ENCODE measurements at regions not wholly inside any gene's neighbourhood (a gene's known extent, or its start where the extent isn't known, plus 50 kb on each side); places are given as distances from the start of the nearest gene placed in this dataset.
A peak's percentile ranks its signal among the peaks of the same experiment; 100 is the strongest.
"Not testable (repeated sequence)": the region's sequence is repeated elsewhere in the genome, so short reads cannot be mapped to it uniquely, and the experiment has no call there.

DNA sequence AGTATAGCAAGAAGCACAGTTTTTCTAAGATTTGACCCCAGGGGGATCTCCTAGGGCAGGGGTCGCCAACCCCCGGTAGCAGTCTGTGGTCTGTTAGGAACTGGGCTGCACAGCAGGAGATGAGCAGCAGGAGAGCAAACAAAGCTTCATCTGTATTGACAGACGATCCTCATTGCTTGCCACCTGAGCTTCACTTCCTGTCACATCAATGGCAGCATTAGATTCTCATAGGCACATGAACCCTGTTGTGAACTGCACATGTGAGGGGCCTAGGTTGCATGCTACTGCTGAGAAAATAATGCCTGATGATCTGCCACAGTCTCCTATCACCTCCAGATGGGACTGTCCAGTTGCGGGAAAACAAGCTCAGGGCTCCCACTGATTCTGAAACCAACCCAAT lies 136.2 kb downstream of the RGPD3 start:
- H3F3A ChIP-seq (ENCODE audit: low read depth), result no peaks in the 10 kb centered on the region
- H3K27me3 ChIP-seq (ENCODE audit: insufficient read depth, low read length, poor library complexity, severe bottlenecking), result no peaks in the 10 kb centered on the region
- H3K4me2 ChIP-seq (ENCODE audit: low read depth, low read length, poor library complexity, severe bottlenecking), result no peak overlapping the region
- peaks cover 13% of the 10 kb centered on the region for H3K4me1 ChIP-seq (ENCODE audit: insufficient read depth, low read length, poor library complexity, severe bottlenecking)
- H3K79me2 ChIP-seq (ENCODE audit: insufficient read depth, low read length), result no peaks in the 10 kb centered on the region
- H3K9ac ChIP-seq (ENCODE audit: low read depth, low read length, poor library complexity, severe bottlenecking), result no peak overlapping the region
- TF ChIP-seq, protein P1, sequence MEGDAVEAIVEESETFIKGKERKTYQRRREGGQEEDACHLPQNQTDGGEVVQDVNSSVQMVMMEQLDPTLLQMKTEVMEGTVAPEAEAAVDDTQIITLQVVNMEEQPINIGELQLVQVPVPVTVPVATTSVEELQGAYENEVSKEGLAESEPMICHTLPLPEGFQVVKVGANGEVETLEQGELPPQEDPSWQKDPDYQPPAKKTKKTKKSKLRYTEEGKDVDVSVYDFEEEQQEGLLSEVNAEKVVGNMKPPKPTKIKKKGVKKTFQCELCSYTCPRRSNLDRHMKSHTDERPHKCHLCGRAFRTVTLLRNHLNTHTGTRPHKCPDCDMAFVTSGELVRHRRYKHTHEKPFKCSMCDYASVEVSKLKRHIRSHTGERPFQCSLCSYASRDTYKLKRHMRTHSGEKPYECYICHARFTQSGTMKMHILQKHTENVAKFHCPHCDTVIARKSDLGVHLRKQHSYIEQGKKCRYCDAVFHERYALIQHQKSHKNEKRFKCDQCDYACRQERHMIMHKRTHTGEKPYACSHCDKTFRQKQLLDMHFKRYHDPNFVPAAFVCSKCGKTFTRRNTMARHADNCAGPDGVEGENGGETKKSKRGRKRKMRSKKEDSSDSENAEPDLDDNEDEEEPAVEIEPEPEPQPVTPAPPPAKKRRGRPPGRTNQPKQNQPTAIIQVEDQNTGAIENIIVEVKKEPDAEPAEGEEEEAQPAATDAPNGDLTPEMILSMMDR (conservative IDR thresholded peaks at IDR 0.05; ENCODE audit: low read length), result no peak
- no peak for TF ChIP-seq EZH2phosphoT487 (IDR thresholded peaks at IDR 0.05; ENCODE audit: borderline replicate concordance)
- no peaks in the 10 kb centered on the region for H4K20me1 ChIP-seq (ENCODE audit: insufficient read depth, low read length, poor library complexity, severe bottlenecking)
- H3K4me3 ChIP-seq (ENCODE audit: low read length, poor library complexity, severe bottlenecking), result no peak overlapping the region
- 0 out of 2 replicates have a peak overlapping the region, but pooled peaks have one; percentile 28 for H2AFZ ChIP-seq (ENCODE audit: low read length)
- no peaks in the 10 kb centered on the region for H3K36me3 ChIP-seq (ENCODE audit: insufficient read depth, low read length)
- H3K9me2 ChIP-seq (replicated peaks; ENCODE audit: low read depth, low read length), result no peaks in the 10 kb centered on the region
- H3K9me3 ChIP-seq (ENCODE audit: insufficient read depth, low read depth, low read length), result no peaks in the 10 kb centered on the region

DNA sequence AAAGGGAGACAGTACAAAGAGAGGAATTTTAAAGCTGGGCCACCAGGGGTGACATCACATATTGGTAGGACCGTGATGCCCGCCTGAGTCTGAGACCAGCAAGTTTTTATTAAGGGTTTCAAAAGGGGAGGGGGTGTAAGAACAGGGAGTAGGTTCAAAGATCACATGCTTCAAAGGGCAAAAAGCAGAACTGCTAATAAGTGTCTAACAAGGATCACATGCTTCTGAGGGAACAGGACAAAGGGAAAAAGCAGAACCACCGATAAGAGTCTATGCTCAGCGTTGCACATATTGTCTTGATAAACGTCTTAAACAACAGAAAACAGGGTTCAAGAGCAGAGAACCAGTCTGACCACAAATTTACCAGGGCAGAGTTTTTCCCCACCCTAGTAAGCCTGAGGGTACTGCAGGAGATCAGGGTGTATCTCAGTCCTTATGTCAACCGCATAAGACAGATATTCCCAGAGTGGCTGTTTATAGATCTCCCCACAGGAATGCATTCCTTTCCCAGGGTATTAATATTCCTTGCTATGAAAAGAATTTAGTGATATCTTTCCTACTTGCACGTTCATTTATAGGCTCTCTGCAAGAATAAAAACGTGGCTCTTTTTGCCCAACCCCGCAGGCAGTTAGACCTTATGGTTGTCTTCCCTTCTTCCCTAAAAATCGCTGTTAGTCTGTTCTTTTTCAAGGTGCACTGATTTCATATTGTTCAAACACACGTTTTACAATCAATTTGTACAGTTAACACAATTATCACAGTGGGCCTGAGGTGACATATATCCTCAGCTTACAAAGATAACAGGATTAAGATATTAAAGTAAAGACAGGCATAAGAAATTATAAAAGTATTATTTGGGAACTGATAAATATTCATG lies 136.5 kb upstream of the UXS1 start:
- H2AFZ ChIP-seq (ENCODE audit: low read length), result not testable (repeated sequence)

DNA sequence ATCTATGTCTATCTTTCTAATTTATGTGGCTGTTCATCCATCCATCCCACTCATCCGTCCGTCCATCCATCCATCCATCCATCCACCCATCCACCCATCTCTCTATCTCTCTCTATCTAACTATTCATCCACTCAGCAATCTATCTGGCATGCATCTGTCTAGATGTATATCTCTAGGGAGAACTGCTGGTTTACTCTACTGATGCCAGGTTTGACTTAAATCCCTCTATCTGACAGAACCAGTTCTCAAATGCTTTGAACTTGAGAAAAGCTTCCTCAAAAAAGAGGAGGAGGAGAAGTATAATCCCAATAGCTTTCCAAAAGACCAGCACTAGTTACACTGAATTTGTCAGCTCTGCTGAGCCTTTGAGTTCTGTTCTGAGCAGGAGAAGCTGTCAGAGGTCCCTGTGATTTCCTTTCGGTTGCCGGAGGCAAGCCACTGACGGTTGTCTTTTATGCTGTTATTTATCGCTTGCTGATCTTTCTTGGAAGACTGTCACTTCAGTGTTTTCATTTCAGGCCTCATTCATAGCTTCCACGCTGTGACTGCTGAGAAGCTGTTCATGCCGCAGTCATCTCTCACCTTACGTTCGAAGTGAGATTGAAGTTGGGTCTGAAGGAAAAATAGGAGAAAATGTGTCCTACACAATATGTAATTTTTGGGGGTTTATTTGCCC lies 129.4 kb upstream of the UXS1 start:
- Histone ChIP-seq H3K4me2 (ENCODE audit: low read depth, low read length, poor library complexity, severe bottlenecking) (no peak overlapping the region), H3K4me1 (ENCODE audit: insufficient read depth, low read length, poor library complexity, severe bottlenecking) (no peaks in the 10 kb centered on the region), H3F3A (ENCODE audit: low read depth) (no peaks in the 10 kb centered on the region), H3K36me3 (ENCODE audit: insufficient read depth, low read length) (no peaks in the 10 kb centered on the region), H3K27me3 (ENCODE audit: insufficient read depth, low read length, poor library complexity, severe bottlenecking) (no peaks in the 10 kb centered on the region), H3K9me2 (replicated peaks; ENCODE audit: low read depth, low read length) (no peaks in the 10 kb centered on the region), H4K20me1 (ENCODE audit: insufficient read depth, low read length, poor library complexity, severe bottlenecking) (no peaks in the 10 kb centered on the region), H3K79me2 (ENCODE audit: insufficient read depth, low read length) (no peaks in the 10 kb centered on the region), H3K9ac (ENCODE audit: low read depth, low read length, poor library complexity, severe bottlenecking) (no peak overlapping the region), H2AFZ (ENCODE audit: low read length) (no peak overlapping the region), H3K4me3 (ENCODE audit: low read length, poor library complexity, severe bottlenecking) (no peak overlapping the region), H3K9me3 (ENCODE audit: insufficient read depth, low read depth, low read length) (0 out of 2 replicates have a peak, but pooled peaks cover 3% of the 10 kb centered on the region)
- no peak for TF ChIP-seq EZH2phosphoT487 (IDR thresholded peaks at IDR 0.05; ENCODE audit: borderline replicate concordance)
- TF ChIP-seq, protein P1 (conservative IDR thresholded peaks at IDR 0.05; ENCODE audit: low read length), result no peak

More for the DNA sequence above, 136.5 kb upstream of the UXS1 start:
- H3K4me3 ChIP-seq (ENCODE audit: low read length, poor library complexity, severe bottlenecking); H3K27me3 ChIP-seq (ENCODE audit: insufficient read depth, low read length, poor library complexity, severe bottlenecking); H3K79me2 ChIP-seq (ENCODE audit: insufficient read depth, low read length); H3K9ac ChIP-seq (ENCODE audit: low read depth, low read length, poor library complexity, severe bottlenecking); H3K9me3 ChIP-seq (ENCODE audit: insufficient read depth, low read depth, low read length); H3F3A ChIP-seq (ENCODE audit: low read depth); H3K9me2 ChIP-seq (replicated peaks; ENCODE audit: low read depth, low read length); H4K20me1 ChIP-seq (ENCODE audit: insufficient read depth, low read length, poor library complexity, severe bottlenecking); H3K4me2 ChIP-seq (ENCODE audit: low read depth, low read length, poor library complexity, severe bottlenecking); H3K36me3 ChIP-seq (ENCODE audit: insufficient read depth, low read length): not testable (repeated sequence)
- peaks cover 13% of the 10 kb centered on the region for H3K4me1 ChIP-seq (ENCODE audit: insufficient read depth, low read length, poor library complexity, severe bottlenecking)
